ENCODE measurements at regions not wholly inside any gene's neighbourhood (a gene's known extent, or its start where the extent isn't known, plus 50 kb on each side); places are given as distances from the start of the nearest gene placed in this dataset.

GRCh38 chr20:52524861-52525260 is 333.3 kb upstream of the ZFP64 start:
- TF ChIP-seq CTCF (IDR thresholded peaks at IDR 0.05), result no peak
- TF ChIP-seq POLR2A (IDR thresholded peaks at IDR 0.05), result no peak
